ENCODE measurements at regions not wholly inside any gene's neighbourhood (a gene's known extent, or its start where the extent isn't known, plus 50 kb on each side); places are given as distances from the start of the nearest gene placed in this dataset.

GRCh38 chr11:110818032-110818687, 105.9 kb upstream of the ARHGAP20 start:
- peaks cover 13% of the 10 kb centered on the region for H3K4me1 Mint-ChIP-seq (ENCODE audit: low read depth)
- H3K27me3 Mint-ChIP-seq = peaks cover 13% of the 10 kb centered on the region
- intact Hi-C loops (cut with micrococcal nuclease) = no loop called here
- H3K4me3 Mint-ChIP-seq = no peak overlapping the region
- peak overlapping the region; percentile 62 for H3K27ac Mint-ChIP-seq
- H3K9me3 Mint-ChIP-seq = peaks cover 9% of the 10 kb centered on the region
- ChIA-PET CTCF (no interaction called here), POLR2A (no interaction called here)
- TF ChIP-seq, protein P1, sequence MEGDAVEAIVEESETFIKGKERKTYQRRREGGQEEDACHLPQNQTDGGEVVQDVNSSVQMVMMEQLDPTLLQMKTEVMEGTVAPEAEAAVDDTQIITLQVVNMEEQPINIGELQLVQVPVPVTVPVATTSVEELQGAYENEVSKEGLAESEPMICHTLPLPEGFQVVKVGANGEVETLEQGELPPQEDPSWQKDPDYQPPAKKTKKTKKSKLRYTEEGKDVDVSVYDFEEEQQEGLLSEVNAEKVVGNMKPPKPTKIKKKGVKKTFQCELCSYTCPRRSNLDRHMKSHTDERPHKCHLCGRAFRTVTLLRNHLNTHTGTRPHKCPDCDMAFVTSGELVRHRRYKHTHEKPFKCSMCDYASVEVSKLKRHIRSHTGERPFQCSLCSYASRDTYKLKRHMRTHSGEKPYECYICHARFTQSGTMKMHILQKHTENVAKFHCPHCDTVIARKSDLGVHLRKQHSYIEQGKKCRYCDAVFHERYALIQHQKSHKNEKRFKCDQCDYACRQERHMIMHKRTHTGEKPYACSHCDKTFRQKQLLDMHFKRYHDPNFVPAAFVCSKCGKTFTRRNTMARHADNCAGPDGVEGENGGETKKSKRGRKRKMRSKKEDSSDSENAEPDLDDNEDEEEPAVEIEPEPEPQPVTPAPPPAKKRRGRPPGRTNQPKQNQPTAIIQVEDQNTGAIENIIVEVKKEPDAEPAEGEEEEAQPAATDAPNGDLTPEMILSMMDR (IDR thresholded peaks at IDR 0.05) = no peak
- DNase-seq (peak; percentile 62), ATAC-seq (peak; percentile 94)
- H3K36me3 Mint-ChIP-seq (ENCODE audit: low read depth) = no peaks in the 10 kb centered on the region

DNA sequence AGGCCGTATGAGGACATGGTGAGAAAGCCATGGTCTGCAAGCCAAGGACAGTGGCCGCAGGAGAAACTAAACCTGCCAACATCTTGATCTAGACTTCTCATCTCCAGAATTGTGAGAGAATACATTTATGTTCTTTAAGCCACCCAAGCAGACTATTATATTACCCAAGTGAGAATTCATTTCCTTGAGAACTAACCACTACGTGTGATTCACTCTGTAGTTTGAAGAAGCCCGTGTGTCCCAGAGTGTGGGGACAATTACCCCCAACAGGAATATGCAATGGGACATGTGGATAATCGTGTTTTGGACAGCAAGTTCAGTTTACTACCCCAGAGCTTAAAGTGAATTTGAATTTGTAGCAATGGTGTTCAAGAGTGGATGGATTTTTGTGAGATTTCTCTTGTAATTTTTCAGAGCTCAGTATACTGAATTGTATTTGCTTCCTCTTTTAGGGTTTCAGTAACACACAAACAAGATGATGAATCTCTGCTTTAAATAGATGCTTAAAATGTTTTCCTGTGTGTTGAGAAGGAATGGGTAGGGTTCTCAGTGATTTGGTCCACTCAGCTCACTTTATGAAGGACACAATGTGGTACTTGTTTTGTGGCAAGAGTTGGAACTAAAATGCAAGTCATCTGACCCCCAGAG, 100.0 kb upstream of the ARHGAP20 start:
- intact Hi-C loops (cut with micrococcal nuclease) = no loop called here
- DNase-seq (no peak), ATAC-seq (no peak)
- Mint-ChIP-seq H3K9me3 (peaks cover 9% of the 10 kb centered on the region), H3K4me3 (no peak overlapping the region), H3K27ac (no peak overlapping the region), H3K4me1 (ENCODE audit: low read depth) (no peaks in the 10 kb centered on the region), H3K36me3 (ENCODE audit: low read depth) (no peaks in the 10 kb centered on the region), H3K27me3 (peaks cover 7% of the 10 kb centered on the region)
- ChIA-PET CTCF (no interaction called here), POLR2A (no interaction called here)
- TF ChIP-seq, protein P1 (IDR thresholded peaks at IDR 0.05) = no peak

- TF ChIP-seq, protein P1 (IDR thresholded peaks at IDR 0.05) = no peak
- Mint-ChIP-seq H3K36me3 (ENCODE audit: low read depth) (no peaks in the 10 kb centered on the region), H3K4me1 (ENCODE audit: low read depth) (no peaks in the 10 kb centered on the region), H3K27ac (no peak overlapping the region), H3K27me3 (peaks cover 1% of the 10 kb centered on the region), H3K9me3 (no peaks in the 10 kb centered on the region), H3K4me3 (no peak overlapping the region)
- ATAC-seq (no peak), DNase-seq (no peak)
- ChIA-PET CTCF (no interaction called here), POLR2A (no interaction called here)
- intact Hi-C loops (cut with micrococcal nuclease) = no loop called here
These were observed 97.4 kb upstream of the ARHGAP20 start for GRCh38 chr11:110809417-110810199.

- Mint-ChIP-seq H3K27ac (no peak overlapping the region), H3K4me3 (no peak overlapping the region), H3K9me3 (no peaks in the 10 kb centered on the region), H3K27me3 (peaks cover 1% of the 10 kb centered on the region), H3K36me3 (ENCODE audit: low read depth) (no peaks in the 10 kb centered on the region), H3K4me1 (ENCODE audit: low read depth) (no peaks in the 10 kb centered on the region)
- ATAC-seq = no peak
- TF ChIP-seq, protein P1 (IDR thresholded peaks at IDR 0.05) = no peak
- ChIA-PET POLR2A (no interaction called here), CTCF (no interaction called here)
- intact Hi-C loops (cut with micrococcal nuclease) = no loop called here
- DNase-seq = no peak
These were observed 96.0 kb upstream of the ARHGAP20 start for GRCh38 chr11:110808248-110808647.

DNA sequence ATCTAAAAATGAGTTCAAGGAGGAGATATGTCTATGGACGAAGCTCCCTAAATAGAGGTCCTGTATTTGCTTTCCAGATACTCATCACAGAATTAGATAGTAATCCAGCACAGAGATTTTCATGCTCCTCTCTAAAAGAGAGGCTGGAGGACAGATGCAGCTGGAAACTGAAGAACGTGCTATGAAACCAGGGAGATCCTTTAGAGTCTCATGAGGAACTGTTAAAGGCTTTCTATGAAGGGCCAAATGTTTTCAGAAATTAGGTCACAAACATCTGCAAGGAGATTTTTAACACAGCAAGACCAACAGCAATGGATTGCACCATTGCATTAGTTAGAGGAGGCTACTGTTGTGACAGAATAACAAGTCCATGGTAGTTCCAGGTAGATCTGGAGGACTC, 95.6 kb upstream of the ARHGAP20 start:
- Mint-ChIP-seq H3K4me1 (ENCODE audit: low read depth) (no peaks in the 10 kb centered on the region), H3K36me3 (ENCODE audit: low read depth) (no peaks in the 10 kb centered on the region), H3K27ac (no peak overlapping the region), H3K9me3 (no peaks in the 10 kb centered on the region), H3K27me3 (peaks cover 1% of the 10 kb centered on the region), H3K4me3 (no peak overlapping the region)
- intact Hi-C loops (cut with micrococcal nuclease) = no loop called here
- DNase-seq (no peak), ATAC-seq (no peak)
- POLR2A ChIA-PET = no interaction called here
- CTCF ChIA-PET = no interaction called here
- TF ChIP-seq, protein P1 (IDR thresholded peaks at IDR 0.05) = no peak

All from activated CD8-positive, alpha-beta T cell treated with anti-CD3 and anti-CD28 coated beads for 36 hours (primary cell).